ENCODE measurements at regions not wholly inside any gene's neighbourhood (a gene's known extent, or its start where the extent isn't known, plus 50 kb on each side); places are given as distances from the start of the nearest gene placed in this dataset.

GRCh38 chr4:59120287-59120814 is 2010.2 kb upstream of the IGFBP7 start:
- no peaks in the 10 kb centered on the region for H4K20me1 ChIP-seq (ENCODE audit: control insufficient read depth, insufficient read depth, insufficient read length)
- H4K91ac ChIP-seq (ENCODE audit: insufficient read length, low read depth, low read length) = no peak overlapping the region
- H3K14ac ChIP-seq (ENCODE audit: insufficient read depth, low read length) = no peak overlapping the region
- Mint-ChIP-seq H3K9me3 (no peaks in the 10 kb centered on the region), H3K27ac (no peak overlapping the region; a peak in 1 of 7 replicates), H3K4me1 (peaks cover 15 to 17% of the 10 kb centered on the region in 2 experiments), H3K36me3 (ENCODE audit: insufficient read depth in 1 of 3, low read depth in 3 of 3) (no peaks in the 10 kb centered on the region), H3K4me3 (no peak overlapping the region), H3K27me3 (ENCODE audit: low read depth) (no peaks in the 10 kb centered on the region)
- H2BK15ac ChIP-seq (ENCODE audit: low read depth, low read length) = no peak overlapping the region
- H2BK120ac ChIP-seq (ENCODE audit: low read depth, low read length, poor library complexity, severe bottlenecking) = no peak overlapping the region
- H3K4me1 ChIP-seq (ENCODE audit: insufficient read depth, low read length) = peaks cover 3% of the 10 kb centered on the region
- H2AFZ ChIP-seq (ENCODE audit: low read length) = no peak overlapping the region
- H3K4me2 ChIP-seq (ENCODE audit: insufficient read depth, insufficient read length, low read length) = no peak overlapping the region
- no peaks in the 10 kb centered on the region for H3K9me3 ChIP-seq (ENCODE audit: control insufficient read depth, low read depth, low read length)
- H4K5ac ChIP-seq (ENCODE audit: insufficient read length, low read depth, low read length) = no peak overlapping the region
- DNase-seq = no peak
- no peak overlapping the region for H3K4ac ChIP-seq (ENCODE audit: low read depth, low read length)
- no peak overlapping the region for H4K8ac ChIP-seq (replicated peaks; ENCODE audit: insufficient read length, low read depth, low read length)
- no peak overlapping the region for H2BK20ac ChIP-seq (ENCODE audit: low read depth, low read length, poor library complexity, severe bottlenecking)
- WGBS (ENCODE audit: extremely low coverage, insufficient read length, low lambda C conversion rate) = no CpG with 5 or more reads among the region's 4 CpGs
- H3K18ac ChIP-seq (ENCODE audit: insufficient read length, low read depth, low read length) = no peak overlapping the region
- H3T11ph ChIP-seq (ENCODE audit: low read length) = no peak overlapping the region
- no peak overlapping the region for H3K56ac ChIP-seq (ENCODE audit: insufficient read length, low read depth, low read length)
- H3K79me2 ChIP-seq (ENCODE audit: insufficient read depth, low read length) = no peaks in the 10 kb centered on the region
- H3K9ac ChIP-seq (ENCODE audit: extremely low read depth, insufficient read length, low read length) = no peak overlapping the region
- no peak overlapping the region for H2BK12ac ChIP-seq (ENCODE audit: insufficient read length, low read depth, low read length)
- no peak overlapping the region for H3K23ac ChIP-seq (ENCODE audit: insufficient read length, low read depth, low read length)
- H3K23me2 ChIP-seq (ENCODE audit: insufficient read length, low read depth, low read length, poor library complexity, severe bottlenecking) = no peaks in the 10 kb centered on the region
- no peak overlapping the region for H3K27ac ChIP-seq (ENCODE audit: insufficient read length, low read depth, low read length)
- H2AK5ac ChIP-seq (ENCODE audit: insufficient read length, low read length) = no peak overlapping the region
- H2BK5ac ChIP-seq (ENCODE audit: insufficient read length, low read length) = no peak overlapping the region
- no peak for TF ChIP-seq CTCF (conservative IDR thresholded peaks at IDR 0.05)
- H3K79me1 ChIP-seq (ENCODE audit: insufficient read depth, low read depth, low read length, poor library complexity, severe bottlenecking) = no peaks in the 10 kb centered on the region
- no peaks in the 10 kb centered on the region for H3K27me3 ChIP-seq (ENCODE audit: insufficient read depth, low read length)

Data from H9 (cell line).